ENCODE measurements at regions not wholly inside any gene's neighbourhood (a gene's known extent, or its start where the extent isn't known, plus 50 kb on each side); places are given as distances from the start of the nearest gene placed in this dataset.
A peak's percentile ranks its signal among the peaks of the same experiment; 100 is the strongest.

- Histone ChIP-seq H3K27me3 (ENCODE audit: control insufficient read depth in 1 of 2, insufficient read depth in 2 of 2, low read length in 2 of 2) (0 out of 5 replicates have a peak, but pooled peaks cover 0 to 5% of the 10 kb centered on the region in 2 experiments), H3K4me2 (ENCODE audit: low read depth, low read length) (no peak overlapping the region), H3K4me1 (ENCODE audit: insufficient read depth, low read length) (peaks cover 12% of the 10 kb centered on the region), H4K20me1 (ENCODE audit: insufficient read depth, low read length) (no peaks in the 10 kb centered on the region), H3K9ac (ENCODE audit: insufficient read depth, low read depth, low read length) (no peak overlapping the region), H3K4me3 (replicated peaks in 1 of 3; ENCODE audit: insufficient read depth in 1 of 3, low read depth in 2 of 3, low read length in 3 of 3) (no peak overlapping the region), H3K36me3 (replicated peaks in 1 of 2; ENCODE audit: control insufficient read depth in 1 of 2, insufficient read depth in 2 of 2, low read length in 2 of 2) (no peaks in the 10 kb centered on the region), H2AFZ (ENCODE audit: low read length) (no peak overlapping the region), H3K79me2 (ENCODE audit: insufficient read depth, low read length) (no peaks in the 10 kb centered on the region), H3K27ac (ENCODE audit: extremely low read length, insufficient read depth, low read length) (no peak overlapping the region), H3K9me3 (ENCODE audit: low read length) (no peaks in the 10 kb centered on the region)
- peak; percentile 36 for DNase-seq (ENCODE audit: low spot score)
- ChIA-PET POLR2A (no interaction called here), CTCF (ENCODE audit: low intra/inter-chr PET ratio, low total read pairs) (no interaction called here)
- ATAC-seq = peak; percentile 75; the same call in 2 of the 3 replicates
- FAIRE-seq = no peak
- in situ Hi-C loops (cut with HindIII; ENCODE audit: extremely low pct_ligation_motif_present, low pct_unique_long_range_greater_than_20kb) = no loop called here
- no TSS peak for BruUV-seq (replicated peaks)
- intact Hi-C loops (cut with micrococcal nuclease; ENCODE audit: unreplicated experiment) = no loop called here
- WGBS (ENCODE audit: low lambda C conversion rate) = 7% methylated on average over 7 of the region's 7 CpGs
- TF ChIP-seq SNAPC5 (CRISPR knock-in tag; IDR thresholded peaks at IDR 0.05; ENCODE audit: borderline replicate concordance) = no peak
- no peak for TF ChIP-seq KLF16 (CRISPR knock-in tag; IDR thresholded peaks at IDR 0.05)
- no peak for TF ChIP-seq ZNF331 (CRISPR knock-in tag; IDR thresholded peaks at IDR 0.05)
- no peak for TF ChIP-seq ZNF263 (CRISPR knock-in tag; IDR thresholded peaks at IDR 0.05)
- TF ChIP-seq LCORL (IDR thresholded peaks at IDR 0.05) = no peak
- TF ChIP-seq LCORL (CRISPR knock-in tag; IDR thresholded peaks at IDR 0.05) = 0 out of 2 replicates have a peak, but pooled peaks have one; percentile 27
- TF ChIP-seq MED1 (CRISPR knock-in tag; IDR thresholded peaks at IDR 0.05) = peak; percentile 40
- TF ChIP-seq SMC3 (IDR thresholded peaks at IDR 0.05; ENCODE audit: low read length) = no peak
- no peak for TF ChIP-seq ATF7-NPFF (CRISPR knock-in tag; IDR thresholded peaks at IDR 0.05; ENCODE audit: low read depth)
- no peak for TF ChIP-seq ZNF883 (CRISPR knock-in tag; IDR thresholded peaks at IDR 0.05; ENCODE audit: not compliant biosample characterization)
- TF ChIP-seq GATAD2A (CRISPR knock-in tag; IDR thresholded peaks at IDR 0.05) = 0 out of 2 replicates have a peak, but pooled peaks have one; percentile 36
- TF ChIP-seq CEBPB (IDR thresholded peaks at IDR 0.05; ENCODE audit: borderline replicate concordance, low read depth, low read length) = peak; percentile 13; the same call in 1 of the 2 replicates
- TF ChIP-seq SALL1 (CRISPR knock-in tag; IDR thresholded peaks at IDR 0.05) = peak; percentile 76
- no peak for TF ChIP-seq EED (CRISPR knock-in tag; IDR thresholded peaks at IDR 0.05)
- 0 out of 2 replicates have a peak, but pooled peaks have one; percentile 33 for TF ChIP-seq DPF2 (CRISPR knock-in tag; IDR thresholded peaks at IDR 0.05; ENCODE audit: borderline replicate concordance, low read depth)
- TF ChIP-seq PAXIP1 (CRISPR knock-in tag; conservative IDR thresholded peaks at IDR 0.05) = peak; percentile 40; the same call in 1 of the 2 replicates
- 0 out of 2 replicates have a peak, but pooled peaks have one; percentile 46 for TF ChIP-seq ARNTL (CRISPR knock-in tag; IDR thresholded peaks at IDR 0.05)
- TF ChIP-seq HNF4A (CRISPR knock-in tag; IDR thresholded peaks at IDR 0.05) = peak; percentile 52; the same call in 1 of the 2 replicates
- no peak for TF ChIP-seq BATF2 (CRISPR knock-in tag; IDR thresholded peaks at IDR 0.05)
- no peak for TF ChIP-seq ZNF672 (CRISPR knock-in tag; IDR thresholded peaks at IDR 0.05)
- no peak for TF ChIP-seq SOX5 (CRISPR knock-in tag; IDR thresholded peaks at IDR 0.05; ENCODE audit: borderline replicate concordance)
- no peak for TF ChIP-seq ZNF713 (CRISPR knock-in tag; IDR thresholded peaks at IDR 0.05)
- TF ChIP-seq HOXA3 (CRISPR knock-in tag; IDR thresholded peaks at IDR 0.05) = 0 out of 2 replicates have a peak, but pooled peaks have one; percentile 18
- TF ChIP-seq HMG20A (CRISPR knock-in tag; IDR thresholded peaks at IDR 0.05; ENCODE audit: borderline replicate concordance) = peak; percentile 40; the same call in 1 of the 2 replicates
Measured at GRCh38 chr14:61861320-61861865, 99.2 kb downstream of the SNAPC1 start.

Measured in HepG2 (cell line).